ENCODE measurements at regions not wholly inside any gene's neighbourhood (a gene's known extent, or its start where the extent isn't known, plus 50 kb on each side); places are given as distances from the start of the nearest gene placed in this dataset.

DNA sequence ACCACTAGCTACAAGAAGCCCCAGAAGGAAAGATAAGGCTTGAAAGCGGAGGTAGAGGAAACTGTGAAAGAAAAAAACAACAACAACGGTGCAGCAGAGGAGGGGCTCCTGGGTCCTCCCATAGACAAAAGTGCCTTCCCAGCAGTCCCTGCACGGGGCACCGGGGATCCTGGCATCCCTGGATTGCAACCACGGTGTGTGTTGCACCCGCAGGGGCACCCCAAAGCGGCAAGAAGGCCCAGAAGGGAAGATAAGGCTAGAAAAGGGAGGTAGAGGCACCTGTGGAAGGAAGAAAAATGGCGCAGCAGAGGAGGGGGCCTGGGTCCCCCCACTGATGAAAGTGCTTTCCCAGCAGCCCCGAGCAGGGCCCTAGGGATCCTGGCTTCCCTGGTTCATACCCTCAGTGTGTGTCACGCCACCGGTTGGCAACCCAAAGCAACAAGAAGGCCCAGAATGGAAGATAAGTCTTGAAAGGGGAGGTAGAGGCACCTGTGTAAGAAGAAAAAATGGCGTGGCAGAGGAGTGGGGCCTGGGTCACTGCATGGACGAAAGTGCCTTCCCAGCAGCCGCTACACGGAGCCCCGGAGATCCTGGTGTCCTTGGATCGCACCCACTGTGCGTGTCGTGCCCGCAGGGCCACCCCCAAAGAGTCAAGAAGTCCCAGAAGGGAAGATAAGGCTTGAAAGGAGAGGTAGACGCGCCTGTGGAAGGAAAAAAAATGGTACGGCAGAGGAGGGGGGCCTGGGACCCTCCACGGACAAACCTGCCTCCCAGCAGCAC lies 281.0 kb downstream of the ALG10 start:
- Histone ChIP-seq H3K9ac (ENCODE audit: insufficient read depth, low read depth, low read length) (no peak overlapping the region), H3K9me3 (ENCODE audit: low read length) (no peaks in the 10 kb centered on the region), H3K27ac (ENCODE audit: extremely low read length, insufficient read depth, low read length) (no peak overlapping the region), H3K4me3 (replicated peaks in 1 of 3; ENCODE audit: insufficient read depth in 1 of 3, low read depth in 2 of 3, low read length in 3 of 3) (no peak overlapping the region), H3K36me3 (replicated peaks in 1 of 2; ENCODE audit: control insufficient read depth in 1 of 2, insufficient read depth in 2 of 2, low read length in 2 of 2) (no peaks in the 10 kb centered on the region), H3K4me2 (ENCODE audit: low read depth, low read length) (no peak overlapping the region), H3K4me1 (ENCODE audit: insufficient read depth, low read length) (no peaks in the 10 kb centered on the region), H3K79me2 (ENCODE audit: insufficient read depth, low read length) (no peaks in the 10 kb centered on the region), H4K20me1 (ENCODE audit: insufficient read depth, low read length) (no peaks in the 10 kb centered on the region), H3K27me3 (ENCODE audit: control insufficient read depth in 1 of 2, insufficient read depth in 2 of 2, low read length in 2 of 2) (peaks cover 5 to 16% of the 10 kb centered on the region in 2 experiments; a peak in 3 of 5 replicates), H2AFZ (ENCODE audit: low read length) (no peak overlapping the region)
- BruUV-seq (replicated peaks): no TSS peak
- in situ Hi-C loops (cut with HindIII; ENCODE audit: extremely low pct_ligation_motif_present, low pct_unique_long_range_greater_than_20kb): no loop called here
- WGBS (ENCODE audit: low lambda C conversion rate): 9% methylated on average over 22 of the region's 24 CpGs
- intact Hi-C loops (cut with micrococcal nuclease; ENCODE audit: unreplicated experiment): no loop called here
- TF ChIP-seq FOXO4 (CRISPR knock-in tag; conservative IDR thresholded peaks at IDR 0.05) (no peak), ZNF17 (CRISPR knock-in tag; IDR thresholded peaks at IDR 0.05) (no peak), ATF2 (CRISPR knock-in tag; IDR thresholded peaks at IDR 0.05) (no peak), ZBTB38 (CRISPR knock-in tag; IDR thresholded peaks at IDR 0.05) (no peak), JDP2 (CRISPR knock-in tag; IDR thresholded peaks at IDR 0.05; ENCODE audit: borderline replicate concordance) (no peak), MXD4 (CRISPR knock-in tag; IDR thresholded peaks at IDR 0.05) (no peak), ZFX (CRISPR knock-in tag; IDR thresholded peaks at IDR 0.05; ENCODE audit: low read depth) (no peak), DMAP1 (CRISPR knock-in tag; IDR thresholded peaks at IDR 0.05) (no peak), ZNF841 (CRISPR knock-in tag; IDR thresholded peaks at IDR 0.05; ENCODE audit: borderline replicate concordance) (no peak), ZNF816 (CRISPR knock-in tag; IDR thresholded peaks at IDR 0.05; ENCODE audit: borderline replicate concordance) (no peak), ZNF562 (CRISPR knock-in tag; IDR thresholded peaks at IDR 0.05; ENCODE audit: borderline replicate concordance) (no peak)
- DNase-seq (ENCODE audit: low spot score): no peak
- POLR2A ChIA-PET: no interaction called here
- CTCF ChIA-PET (ENCODE audit: low intra/inter-chr PET ratio, low total read pairs): no interaction called here
- no peak for ATAC-seq
- no peak for FAIRE-seq

Data from HepG2 (cell line).